NCI-H2107 (cell line): ENCODE measurements at regions not wholly inside any gene's neighbourhood (a gene's known extent, or its start where the extent isn't known, plus 50 kb on each side); places are given as distances from the start of the nearest gene placed in this dataset.
"Not testable (repeated sequence)": the region's sequence is repeated elsewhere in the genome, so short reads cannot be mapped to it uniquely, and the experiment has no call there.

Source experiments
- DNase-seq: peaks from one replicate; lab custom pipeline; 2025; lab: John Stamatoyannopoulos, UW

DNA sequence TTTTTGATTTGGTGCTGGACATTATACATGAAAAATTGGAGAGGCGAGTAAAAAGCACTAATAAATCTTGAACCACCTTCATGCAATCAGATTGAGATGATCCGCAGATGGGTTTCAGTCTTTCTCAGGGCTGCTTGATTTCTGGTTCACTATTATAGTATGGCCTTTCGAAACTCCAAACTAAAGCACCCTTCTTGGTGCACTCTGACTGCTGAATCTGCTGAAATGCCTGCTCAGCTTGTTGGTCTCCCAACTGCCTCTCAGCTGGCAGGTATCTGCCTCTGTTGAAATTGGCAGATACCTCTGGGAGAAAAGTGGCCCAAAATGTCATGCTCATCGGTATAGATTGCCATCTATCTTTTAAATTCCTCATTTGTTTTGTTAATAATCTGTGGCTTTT lies 102.5 kb upstream of the WIPF3 start:
- not testable (repeated sequence) for DNase-seq

DNA sequence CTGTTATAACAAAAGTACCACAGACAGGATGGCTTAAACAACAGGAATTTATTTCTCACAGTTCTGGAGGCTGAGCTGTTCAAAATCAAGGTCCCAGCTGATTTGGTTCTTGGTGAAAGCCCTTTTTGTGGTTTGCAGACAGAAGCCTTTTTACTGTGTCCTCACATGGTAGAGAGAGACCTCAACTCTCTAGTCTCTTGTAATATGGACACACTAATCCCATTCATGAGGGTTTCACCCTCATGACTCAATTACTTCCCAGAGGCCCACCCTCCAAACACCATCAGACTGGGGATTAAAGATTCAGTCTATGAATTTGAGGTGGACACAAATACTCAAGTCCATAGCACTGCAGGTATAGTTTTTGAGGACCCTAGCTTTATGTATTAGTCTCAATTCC lies 97.3 kb upstream of the WIPF3 start:
- DNase-seq = not testable (repeated sequence)

DNA sequence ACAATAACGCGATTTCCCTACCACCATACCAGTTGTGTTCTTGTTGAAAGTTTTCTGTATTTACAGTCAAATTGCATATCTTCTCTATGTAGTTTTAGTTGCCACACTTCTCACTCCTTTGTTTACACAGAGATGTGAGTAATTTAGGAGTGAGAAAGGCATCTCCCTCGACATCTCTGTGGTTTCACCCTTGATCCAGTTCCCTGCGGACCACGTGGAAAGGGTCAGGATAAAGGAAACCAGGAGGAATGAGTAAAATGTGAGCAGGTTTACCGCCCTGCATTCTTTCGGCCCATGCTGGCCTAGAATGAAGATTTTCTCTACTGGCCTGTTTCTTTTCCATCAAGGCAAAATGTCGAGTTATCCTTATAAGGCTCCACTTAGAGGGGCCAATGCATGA lies 83.2 kb upstream of the WIPF3 start:
- DNase-seq = not testable (repeated sequence)

DNA sequence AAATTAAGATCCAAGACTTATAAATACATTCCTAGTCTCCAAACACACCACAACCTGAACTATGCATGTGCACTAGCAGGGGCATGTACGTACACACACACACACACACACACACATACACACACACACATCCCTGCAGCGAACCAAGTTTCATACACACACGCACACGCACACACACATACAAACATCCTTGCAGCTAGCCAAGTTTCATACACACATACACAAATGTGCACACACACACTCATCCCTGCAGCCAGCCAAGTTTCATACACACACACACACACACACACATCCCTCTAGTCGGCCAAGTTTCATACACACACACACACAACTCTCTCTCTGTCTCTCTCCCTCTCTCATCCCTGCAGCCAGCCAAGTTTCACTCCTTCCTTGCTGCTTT lies 82.7 kb upstream of the WIPF3 start:
- DNase-seq = no peak

DNA sequence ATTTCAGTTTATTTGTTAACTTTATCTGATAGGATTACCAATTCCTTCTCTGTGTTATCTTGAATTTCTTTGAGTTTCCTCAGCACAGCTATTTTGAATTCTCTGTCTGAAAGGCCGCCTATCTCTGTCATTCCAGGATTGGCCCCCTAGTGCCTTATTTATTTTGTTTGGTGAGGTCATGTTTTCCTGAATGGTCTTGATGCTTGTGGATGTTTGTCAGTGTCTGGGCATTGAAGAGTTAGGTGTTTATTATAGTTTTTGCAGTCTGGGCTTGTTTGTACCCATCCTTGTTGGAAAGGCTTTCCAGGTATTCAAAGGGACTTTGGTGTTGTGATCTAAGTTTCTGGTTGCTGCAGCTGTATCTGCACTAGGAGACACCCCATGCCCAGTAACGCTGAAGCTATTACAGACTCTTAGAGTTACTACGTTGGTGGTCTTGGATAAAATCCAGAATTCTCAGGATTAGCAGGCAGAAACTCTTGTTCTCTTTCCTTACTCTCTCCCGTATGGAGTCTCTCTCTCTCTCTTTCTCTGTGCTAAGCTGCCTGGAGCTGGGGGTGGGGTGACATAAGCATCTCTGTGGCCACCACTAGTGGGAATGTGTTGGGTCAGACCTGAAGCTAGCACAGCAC lies 76.7 kb upstream of the WIPF3 start:
- DNase-seq = not testable (repeated sequence)

DNA sequence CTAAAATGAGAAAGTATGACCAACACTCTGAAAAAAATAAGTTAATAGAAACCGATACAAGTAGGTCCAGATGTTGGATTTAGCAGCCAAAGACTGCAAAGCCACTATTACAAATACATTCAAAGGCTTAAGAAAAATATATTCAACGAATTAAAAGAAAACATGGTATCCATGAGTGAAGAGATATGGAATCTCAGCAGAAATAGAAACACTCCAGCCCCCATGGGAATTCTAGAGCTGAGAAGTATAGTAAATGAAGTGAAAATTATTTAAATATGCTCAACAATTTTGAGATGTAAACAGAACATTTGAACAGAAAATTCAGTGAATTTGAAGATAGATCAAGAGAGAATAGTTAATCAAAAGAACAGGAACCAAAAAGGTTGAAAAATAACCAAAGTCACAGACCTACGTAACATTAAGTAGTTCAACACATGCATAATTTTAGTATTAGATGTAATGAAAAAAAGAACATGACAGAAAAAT lies 72.0 kb upstream of the WIPF3 start:
- no peak for DNase-seq

DNA sequence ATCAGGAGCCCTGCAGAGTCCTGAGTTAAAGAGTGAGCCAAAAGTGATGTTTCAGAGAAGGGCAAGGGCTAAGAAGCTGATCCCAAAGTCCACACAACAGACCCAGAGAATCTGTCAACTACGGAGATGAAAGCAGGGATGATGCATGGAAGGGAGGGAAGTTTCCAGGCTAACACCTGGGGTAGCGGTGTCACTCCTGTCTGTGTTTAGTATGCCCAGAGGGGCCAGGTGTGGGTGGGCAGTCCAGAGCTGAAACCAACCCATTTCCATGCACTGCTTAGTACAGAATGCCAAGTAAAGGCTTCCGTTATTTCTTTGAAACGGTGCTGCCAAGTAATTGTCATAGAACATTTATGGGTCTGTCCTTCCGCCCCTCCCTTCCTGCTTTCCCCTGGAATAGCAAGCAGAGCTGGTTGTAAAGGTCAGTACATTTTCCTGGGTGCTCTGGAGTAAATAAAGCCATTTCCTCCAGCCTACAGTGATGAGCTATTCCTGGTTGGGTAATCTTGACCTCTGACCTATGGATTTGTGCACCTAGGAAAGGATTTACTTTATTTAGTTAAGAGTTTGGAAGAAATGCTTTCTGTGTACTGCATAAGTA lies 58.6 kb upstream of the WIPF3 start:
- not testable (repeated sequence) for DNase-seq

DNA sequence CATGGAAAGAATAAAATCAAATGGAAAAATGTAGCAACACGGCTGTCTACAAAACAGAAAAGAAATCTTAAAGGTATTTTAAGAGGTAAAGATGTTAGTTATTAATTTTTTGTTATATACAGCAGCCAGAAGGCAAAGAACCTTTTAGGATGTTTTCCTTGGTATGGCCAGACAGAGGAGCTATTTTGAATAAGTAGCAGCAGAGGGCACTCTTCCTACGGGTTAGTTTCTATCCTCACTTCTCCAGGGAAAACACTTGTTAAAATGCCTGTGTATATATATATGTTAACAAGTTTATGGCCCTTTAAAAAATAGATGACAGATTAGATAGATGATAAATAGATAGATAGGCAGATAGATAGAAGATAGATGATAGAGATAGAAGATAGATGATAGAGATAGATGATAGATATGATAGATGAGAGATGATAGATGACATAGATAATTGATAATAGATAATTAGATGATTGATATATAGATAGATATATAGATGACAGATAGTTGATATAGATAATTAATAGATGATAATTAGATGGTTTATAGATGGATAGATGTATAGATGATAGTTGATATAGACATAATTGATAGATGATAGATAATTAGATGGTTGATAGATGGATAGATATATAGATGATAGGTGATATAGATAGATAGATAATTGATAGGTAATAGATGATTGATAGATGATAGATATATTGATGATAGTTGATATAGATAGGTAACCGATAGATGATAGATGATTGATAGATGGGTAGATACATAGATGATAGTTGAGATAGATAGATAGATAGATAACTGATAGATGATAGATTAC lies 57.8 kb upstream of the WIPF3 start:
- DNase-seq = peak; percentile 36

DNA sequence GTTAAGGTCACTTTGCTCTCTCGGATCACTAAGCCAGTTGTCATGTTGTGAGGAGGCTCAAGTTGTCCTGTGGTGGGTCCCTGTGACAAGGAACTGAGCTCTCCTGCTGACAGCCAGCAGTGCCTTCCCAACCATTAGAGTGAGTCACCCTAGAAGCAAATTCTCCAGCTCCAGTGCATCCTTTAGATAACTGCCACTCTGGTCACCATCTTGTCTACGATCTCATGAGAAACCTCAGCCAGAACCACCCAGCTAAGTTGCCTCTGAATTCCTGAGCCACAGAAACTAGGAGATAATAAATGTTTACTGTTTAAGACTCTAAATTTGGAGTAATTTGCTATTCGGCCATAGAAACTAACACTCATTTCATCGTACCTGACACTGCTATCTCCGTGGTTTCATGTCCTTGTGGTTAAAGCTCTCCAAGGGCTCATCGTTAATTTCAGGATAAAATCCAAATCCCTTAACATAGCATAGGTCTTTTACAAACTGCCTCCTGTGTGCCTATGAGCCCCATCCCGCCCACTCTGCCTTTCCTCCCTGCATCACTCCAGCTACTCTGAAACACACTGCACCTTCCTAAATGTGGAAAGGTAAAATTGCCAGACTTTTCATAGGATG lies 56.5 kb upstream of the WIPF3 start:
- DNase-seq = no peak

DNA sequence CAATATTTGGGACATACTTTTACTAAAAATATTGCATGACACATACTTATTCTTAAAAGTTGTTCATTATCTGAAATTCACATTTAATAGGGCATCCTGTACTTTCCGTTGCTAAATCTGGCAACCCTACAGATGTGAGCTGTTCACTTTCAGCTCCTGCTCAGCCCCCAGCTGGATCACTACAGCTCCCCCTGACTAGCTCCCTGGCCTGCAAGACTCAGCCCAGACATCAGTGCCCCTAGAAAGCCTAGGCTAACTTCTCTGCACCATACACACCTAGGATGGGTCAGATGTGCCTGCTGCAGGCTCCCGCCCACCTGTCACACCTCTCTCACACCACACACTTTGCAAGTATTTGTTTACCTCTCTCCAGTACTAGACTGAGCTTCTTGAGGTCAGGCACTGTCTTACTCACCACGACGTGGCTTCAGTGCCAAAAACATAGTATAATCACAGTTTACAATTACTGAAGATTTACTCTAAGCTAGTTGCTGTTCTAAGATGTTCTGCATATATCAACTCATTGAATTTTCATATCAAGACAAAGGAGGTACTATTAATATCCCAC lies 55.9 kb upstream of the WIPF3 start:
- DNase-seq = not testable (repeated sequence)

DNA sequence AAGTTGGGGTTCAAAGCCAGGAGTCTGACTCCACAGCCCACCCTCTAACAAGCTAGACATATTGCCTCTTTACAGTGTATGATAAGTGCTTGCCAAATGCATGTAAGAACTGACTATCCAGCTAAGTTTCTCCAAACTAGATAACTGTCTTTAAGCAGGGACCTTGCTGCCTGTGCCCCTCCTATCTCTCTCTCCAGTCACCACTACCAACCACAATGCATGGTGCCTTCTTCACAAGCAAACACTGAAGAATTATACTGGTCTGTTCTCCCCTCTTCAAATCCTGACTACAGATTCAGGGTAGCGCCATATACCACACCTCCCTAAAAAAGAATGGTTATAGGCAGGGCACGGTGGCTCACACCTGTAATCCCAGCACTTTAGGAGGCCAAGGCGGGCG lies 55.3 kb upstream of the WIPF3 start:
- not testable (repeated sequence) for DNase-seq

DNA sequence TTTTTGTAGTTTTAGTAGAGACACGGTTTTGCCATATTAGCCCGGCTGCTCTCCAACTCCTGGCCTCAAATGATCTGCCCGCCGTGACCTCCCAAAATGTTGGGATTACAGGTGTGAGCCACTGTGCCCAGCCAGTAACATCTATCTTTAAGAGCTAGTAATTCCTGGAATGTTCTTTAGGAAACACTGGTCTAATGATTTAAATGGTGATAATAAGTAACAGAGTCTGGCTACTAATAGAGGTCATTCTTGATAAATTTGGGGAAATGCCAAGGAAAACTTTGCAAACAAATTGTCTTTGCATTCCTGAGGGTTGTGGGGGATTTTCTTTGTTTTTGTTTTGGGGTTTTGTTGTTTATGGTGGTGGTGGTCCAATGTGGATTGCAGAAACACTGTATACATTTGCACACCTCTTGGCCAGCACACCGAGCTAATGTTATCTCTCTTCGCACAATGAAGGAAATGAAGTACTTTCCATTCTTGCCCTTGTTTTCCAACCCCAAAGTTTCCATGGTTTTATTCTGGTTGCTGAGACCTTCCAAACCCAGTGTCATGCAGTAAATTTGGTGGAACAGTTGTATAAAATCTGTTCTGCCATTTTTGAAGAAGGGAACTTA lies 51.3 kb upstream of the WIPF3 start:
- DNase-seq = no peak
